SK-N-MC (cell line): ENCODE measurements at regions not wholly inside any gene's neighbourhood (a gene's known extent, or its start where the extent isn't known, plus 50 kb on each side); places are given as distances from the start of the nearest gene placed in this dataset.

Experiments used
- DNase-seq: peaks from one replicate; pipeline ENCODE4 v3.0.0-alpha.2; 2011; ENCODE audit warnings: low read depth, low spot score
- H3K27ac ChIP-seq: fragments of 200-600 bp; sonication (generic); 2 replicates; pipeline ENCODE4 v1.5.1; 2016; ENCODE audit warnings: mixed run types
- H3K36me3 ChIP-seq: fragments of 200-600 bp; sonication (generic); 2 replicates; pipeline ENCODE4 v1.6.1; 2017; ENCODE audit warnings: antibody characterized with exemption, low read length, mixed read lengths; ENCODE audit not compliant: insufficient read depth
- H3K4me3 ChIP-seq: fragments of 200-600 bp; sonication (generic); 2 replicates; pipeline ENCODE4 v1.5.1; 2016
- H3K9ac ChIP-seq: fragments of 200-600 bp; sonication (generic); 2 replicates; pipeline ENCODE4 v1.8.0; 2017; ENCODE audit warnings: mixed run types, mixed read lengths; ENCODE audit not compliant: insufficient read length
- H3K9me3 ChIP-seq: fragments of 200-600 bp; sonication (generic); 2 replicates; pipeline ENCODE4 v1.6.1; 2017; ENCODE audit warnings: low read depth, mild to moderate bottlenecking, antibody characterized with exemption, low read length, moderate library complexity, mixed read lengths
- EZH2 ChIP-seq: fragments of 200-600 bp; sonication (generic); IDR thresholded peaks from one replicate; pipeline ENCODE4 v1.6.1; 2017; ENCODE audit warnings: antibody characterized with exemption
- FOXP2 ChIP-seq: optimal IDR thresholded peaks from 2 replicates; pipeline ENCODE3; 2011; ENCODE audit warnings: mild to moderate bottlenecking, moderate library complexity; ENCODE audit not compliant: insufficient read depth; ENCODE audit errors: extremely low read length, control extremely low read depth
- POLR2AphosphoS5 ChIP-seq: IDR thresholded peaks from 2 replicates; pipeline ENCODE4 v1.6.1; 2012; ENCODE audit warnings: mild to moderate bottlenecking, low read depth, low read length, borderline replicate concordance

GRCh38 chr22:27329966-27330645 is 471.4 kb downstream of the MN1 start:
- Histone ChIP-seq H3K9me3 (peaks cover 2% of the 10 kb centered on the region; the same call in 1 of the 2 replicates), H3K27ac (no peak overlapping the region), H3K36me3 (no peaks in the 10 kb centered on the region), H3K4me3 (no peak overlapping the region), H3K9ac (no peak overlapping the region)
- no peak for DNase-seq
- TF ChIP-seq EZH2 (no peak), FOXP2 (no peak), POLR2AphosphoS5 (no peak)

DNA sequence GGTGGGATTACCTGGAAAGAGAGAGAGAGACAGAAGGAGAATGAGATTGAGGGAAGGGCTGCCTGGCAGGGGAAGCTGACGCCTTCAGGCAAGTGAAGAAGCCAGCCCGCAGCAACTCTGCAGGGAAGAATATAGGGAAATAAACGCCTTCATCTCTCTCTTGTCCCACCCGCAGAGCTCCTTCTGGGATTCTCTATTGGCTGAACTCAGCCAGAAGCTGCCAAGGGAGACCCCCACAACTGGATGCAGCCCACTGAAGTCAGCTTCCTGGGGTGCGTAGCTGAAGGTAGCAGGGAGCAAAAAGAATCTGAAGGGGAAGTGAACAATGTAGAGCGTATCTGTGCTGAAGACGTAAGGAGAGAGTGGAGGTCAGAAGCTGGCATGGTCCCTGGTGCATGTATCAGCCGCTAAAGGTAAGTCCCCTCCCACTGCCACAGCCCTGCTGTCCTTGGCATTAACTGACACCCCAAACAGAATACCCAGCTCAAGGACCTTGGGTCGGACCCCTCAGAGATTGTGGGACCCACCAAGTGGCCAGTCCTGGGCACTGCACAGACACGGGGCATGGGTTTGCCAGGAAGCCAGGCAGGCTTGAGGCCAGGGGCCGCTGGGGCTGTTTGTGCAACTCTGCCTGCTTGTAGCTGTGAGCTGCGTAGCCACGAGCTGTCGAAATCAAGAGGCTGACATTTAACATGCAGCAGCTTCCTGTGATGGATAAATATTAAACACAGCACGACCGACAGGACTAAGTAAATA is 469.9 kb downstream of the MN1 start:
- no peak for DNase-seq
- Histone ChIP-seq H3K27ac (no peak overlapping the region), H3K4me3 (no peak overlapping the region), H3K9me3 (peaks cover 2% of the 10 kb centered on the region; the same call in 1 of the 2 replicates), H3K36me3 (no peaks in the 10 kb centered on the region), H3K9ac (no peak overlapping the region)
- no peak for TF ChIP-seq EZH2
- no peak for TF ChIP-seq POLR2AphosphoS5

DNA sequence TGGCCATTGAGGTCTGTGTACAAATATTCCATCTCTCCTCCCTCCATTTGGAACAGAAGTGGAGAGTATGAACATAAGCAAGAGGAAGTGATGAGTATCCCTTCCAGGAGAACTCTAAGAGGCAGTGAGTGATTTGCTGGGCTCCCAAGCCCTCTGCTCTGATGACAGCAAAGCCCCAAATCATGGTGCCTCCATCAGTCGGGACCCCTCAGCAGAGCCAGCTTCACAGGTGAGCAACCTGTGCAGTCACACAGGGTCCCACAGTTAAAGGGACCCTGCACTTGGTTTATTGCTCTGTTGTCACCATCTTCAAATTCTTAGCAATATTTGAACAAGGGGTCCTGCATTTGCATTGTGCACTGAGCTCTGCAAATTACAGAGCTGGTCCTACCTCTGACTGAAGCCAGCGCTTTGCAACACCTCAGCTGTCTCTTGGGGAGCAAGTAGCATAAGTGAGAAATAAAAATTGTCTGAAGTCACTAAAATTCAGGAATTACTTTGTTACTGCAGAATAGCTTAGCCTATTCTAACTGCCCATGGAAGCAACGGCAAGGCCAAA is 466.4 kb downstream of the MN1 start:
- Histone ChIP-seq H3K9ac (no peak overlapping the region), H3K27ac (no peak overlapping the region)
- DNase-seq: no peak

GRCh38 chr22:27336151-27337090 is 465.1 kb downstream of the MN1 start:
- TF ChIP-seq EZH2 (no peak), POLR2AphosphoS5 (no peak), FOXP2 (no peak)
- no peak for DNase-seq
- peaks cover 2% of the 10 kb centered on the region; the same call in 1 of the 2 replicates for H3K9me3 ChIP-seq
- no peaks in the 10 kb centered on the region for H3K36me3 ChIP-seq
- H3K9ac ChIP-seq: no peak overlapping the region
- no peak overlapping the region for H3K27ac ChIP-seq
- H3K4me3 ChIP-seq: no peak overlapping the region

More for the DNA sequence above, 466.4 kb downstream of the MN1 start:
- TF ChIP-seq EZH2 (no peak), FOXP2 (no peak), POLR2AphosphoS5 (no peak)
- Histone ChIP-seq H3K9me3 (peaks cover 2% of the 10 kb centered on the region; the same call in 1 of the 2 replicates), H3K4me3 (no peak overlapping the region), H3K36me3 (no peaks in the 10 kb centered on the region)

- TF ChIP-seq POLR2AphosphoS5: no peak
- Histone ChIP-seq H3K9me3 (peaks cover 2% of the 10 kb centered on the region; the same call in 1 of the 2 replicates), H3K4me3 (no peak overlapping the region), H3K27ac (no peak overlapping the region), H3K9ac (no peak overlapping the region), H3K36me3 (no peaks in the 10 kb centered on the region)
- no peak for DNase-seq
These were observed 463.9 kb downstream of the MN1 start for GRCh38 chr22:27337676-27338075.

DNA sequence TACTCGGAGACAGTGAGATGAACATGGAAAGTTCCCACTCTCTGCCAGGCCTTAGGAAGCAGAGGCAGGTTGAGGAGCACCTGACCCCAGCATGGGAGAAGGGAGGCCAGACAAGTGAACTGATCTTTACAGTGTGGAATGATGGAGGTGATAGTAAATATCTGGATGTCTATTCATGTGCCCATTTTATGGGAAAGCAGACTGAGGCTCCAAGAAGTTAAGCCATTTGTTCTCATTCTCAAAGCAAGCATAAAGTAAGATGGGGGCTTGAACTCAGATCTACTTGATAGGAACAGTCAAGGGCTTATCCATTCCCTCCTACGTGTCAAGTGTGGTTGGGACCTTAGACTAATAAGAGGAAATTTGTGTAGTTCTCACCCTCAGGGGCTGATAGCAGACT is 461.5 kb downstream of the MN1 start:
- Histone ChIP-seq H3K36me3 (no peaks in the 10 kb centered on the region), H3K4me3 (no peak overlapping the region), H3K9ac (no peak overlapping the region), H3K9me3 (peaks cover 5% of the 10 kb centered on the region; the same call in 1 of the 2 replicates), H3K27ac (no peak overlapping the region)
- DNase-seq: no peak
- TF ChIP-seq POLR2AphosphoS5 (no peak), FOXP2 (no peak), EZH2 (no peak)

DNA sequence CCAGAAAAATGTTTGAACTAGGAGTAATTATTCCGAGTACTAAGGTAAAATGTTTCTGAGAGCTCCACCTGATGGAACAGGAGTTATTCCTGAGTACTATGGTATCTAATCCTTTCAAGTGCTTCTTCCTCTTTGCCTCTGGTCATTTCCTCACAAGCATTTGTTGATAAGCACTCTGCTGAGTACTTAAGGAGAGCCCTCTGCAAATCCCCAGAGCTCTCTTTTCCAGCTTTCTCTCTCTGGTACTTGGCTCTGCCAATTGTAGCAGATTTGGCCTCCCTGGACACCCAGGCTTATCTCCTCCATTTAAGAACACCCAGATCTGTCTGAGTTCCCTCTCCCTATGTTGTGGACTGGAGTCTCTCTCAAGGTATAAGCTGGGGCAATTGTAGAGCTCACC is 457.0 kb downstream of the MN1 start:
- no peak overlapping the region for H3K4me3 ChIP-seq
- DNase-seq: no peak
- TF ChIP-seq EZH2: no peak
- no peak for TF ChIP-seq FOXP2
- no peak for TF ChIP-seq POLR2AphosphoS5
- no peak overlapping the region for H3K27ac ChIP-seq
- H3K9ac ChIP-seq: no peak overlapping the region
- peaks cover 5% of the 10 kb centered on the region; the same call in 1 of the 2 replicates for H3K9me3 ChIP-seq
- H3K36me3 ChIP-seq: no peaks in the 10 kb centered on the region

- no peak for DNase-seq
- Histone ChIP-seq H3K9ac (no peak overlapping the region), H3K9me3 (peaks cover 5% of the 10 kb centered on the region; the same call in 1 of the 2 replicates), H3K4me3 (no peak overlapping the region), H3K36me3 (no peaks in the 10 kb centered on the region), H3K27ac (no peak overlapping the region)
- TF ChIP-seq FOXP2: no peak
- TF ChIP-seq EZH2: no peak
- no peak for TF ChIP-seq POLR2AphosphoS5
These were observed 455.9 kb downstream of the MN1 start for GRCh38 chr22:27345691-27346090.
